MCF 10A (cell line): ENCODE measurements at regions not wholly inside any gene's neighbourhood (a gene's known extent, or its start where the extent isn't known, plus 50 kb on each side); places are given as distances from the start of the nearest gene placed in this dataset.

Experiments used
- BruUV-seq: library from RNA; stranded (reverse); fragments of 400-500 nt; replicated peaks from 2 replicates; lab custom pipeline; 2021; lab: Mats Ljungman, UMichigan
- CTCF ChIA-PET: fragments of 300-600 bp; sonication (Branson Sonifier 250); formaldehyde crosslinking; extraction: SDS; loops from one replicate; lab custom pipeline; 2021; ENCODE audit warnings: antibody characterized with exemption, inconsistent platforms; lab: Yijun Ruan, JAX
- POLR2A ChIA-PET: fragments of 300-600, 350-650 bp; sonication (Branson Sonifier 250); formaldehyde crosslinking; extraction: SDS; loops from one replicate; lab custom pipeline; 2020; ENCODE audit warnings: antibody characterized with exemption, inconsistent platforms; lab: Yijun Ruan, JAX
- DNase-seq: peaks from one replicate; pipeline ENCODE4 v3.0.0-alpha.2; 2018; ENCODE audit not compliant: unreplicated experiment
- H3K27ac Mint-ChIP-seq: one replicate; pipeline ENCODE4 v1.8.0; 2022; ENCODE audit warnings: mild to moderate bottlenecking, low read depth, mixed read lengths; ENCODE audit not compliant: unreplicated experiment
- H3K27me3 Mint-ChIP-seq: one replicate; pipeline ENCODE4 v1.8.0; 2022; ENCODE audit warnings: mixed read lengths; ENCODE audit not compliant: insufficient read depth, unreplicated experiment
- H3K36me3 Mint-ChIP-seq: one replicate; pipeline ENCODE4 v1.8.0; 2022; ENCODE audit warnings: mild to moderate bottlenecking, moderate library complexity, mixed read lengths; ENCODE audit not compliant: insufficient read depth, unreplicated experiment
- H3K4me1 Mint-ChIP-seq: one replicate; pipeline ENCODE4 v1.8.0; 2022; ENCODE audit warnings: mixed read lengths; ENCODE audit not compliant: insufficient read depth, unreplicated experiment
- H3K4me3 Mint-ChIP-seq: one replicate; pipeline ENCODE4 v1.8.0; 2022; ENCODE audit warnings: mild to moderate bottlenecking, moderate library complexity, mixed read lengths; ENCODE audit not compliant: unreplicated experiment
- H3K9me3 Mint-ChIP-seq: one replicate; pipeline ENCODE4 v1.8.0; 2022; ENCODE audit warnings: mixed read lengths; ENCODE audit not compliant: unreplicated experiment
- CTCF ChIP-seq: fragments of 200-600 bp; IDR thresholded peaks from one replicate; pipeline ENCODE4 v1.8.0; 2022; ENCODE audit warnings: antibody characterized with exemption, mild to moderate bottlenecking; ENCODE audit not compliant: unreplicated experiment
- intact Hi-C: fragments of 100-400 bp; cut with micrococcal nuclease; formaldehyde crosslinking; loops from 2 replicates; pipeline ENCODE4 v1.14.1; 2022

- TF ChIP-seq CTCF: no peak
- H3K27me3 Mint-ChIP-seq: peaks cover 48% of the 10 kb centered on the region
- CTCF ChIA-PET: no interaction called here
- no peak overlapping the region for H3K27ac Mint-ChIP-seq
- POLR2A ChIA-PET: no interaction called here
- no peaks in the 10 kb centered on the region for H3K36me3 Mint-ChIP-seq
- no peak for DNase-seq
- BruUV-seq: no TSS peak
- H3K4me1 Mint-ChIP-seq: no peaks in the 10 kb centered on the region
- H3K4me3 Mint-ChIP-seq: no peak overlapping the region
- no peaks in the 10 kb centered on the region for H3K9me3 Mint-ChIP-seq
- intact Hi-C loops: no loop called here
Measured at GRCh38 chr6:98589536-98589935, 244.8 kb upstream of the POU3F2 start.

- DNase-seq: no peak
- Mint-ChIP-seq H3K9me3 (no peaks in the 10 kb centered on the region), H3K27ac (no peak overlapping the region), H3K36me3 (no peaks in the 10 kb centered on the region), H3K4me3 (no peak overlapping the region), H3K4me1 (no peaks in the 10 kb centered on the region), H3K27me3 (peaks cover 48% of the 10 kb centered on the region)
- CTCF ChIA-PET: no interaction called here
- intact Hi-C loops: no loop called here
- TF ChIP-seq CTCF: no peak
- POLR2A ChIA-PET: no interaction called here
- no TSS peak for BruUV-seq
Measured at GRCh38 chr6:98590136-98590681, 244.2 kb upstream of the POU3F2 start.

- ChIA-PET CTCF (no interaction called here), POLR2A (no interaction called here)
- DNase-seq: no peak
- no peaks in the 10 kb centered on the region for H3K36me3 Mint-ChIP-seq
- H3K27me3 Mint-ChIP-seq: peaks cover 43% of the 10 kb centered on the region
- BruUV-seq: no TSS peak
- H3K4me3 Mint-ChIP-seq: no peak overlapping the region
- TF ChIP-seq CTCF: no peak
- H3K9me3 Mint-ChIP-seq: no peaks in the 10 kb centered on the region
- H3K27ac Mint-ChIP-seq: no peak overlapping the region
- no peaks in the 10 kb centered on the region for H3K4me1 Mint-ChIP-seq
- intact Hi-C loops: no loop called here
Measured at GRCh38 chr6:98590997-98591396, 243.4 kb upstream of the POU3F2 start.

GRCh38 chr6:98593676-98594075, 240.7 kb upstream of the POU3F2 start:
- Mint-ChIP-seq H3K36me3 (no peaks in the 10 kb centered on the region), H3K27ac (no peak overlapping the region), H3K4me3 (no peak overlapping the region), H3K27me3 (peaks cover 16% of the 10 kb centered on the region), H3K9me3 (no peaks in the 10 kb centered on the region), H3K4me1 (no peaks in the 10 kb centered on the region)
- ChIA-PET CTCF (no interaction called here), POLR2A (no interaction called here)
- no peak for DNase-seq
- intact Hi-C loops: no loop called here
- no TSS peak for BruUV-seq
- no peak for TF ChIP-seq CTCF
